ENCODE measurements at regions not wholly inside any gene's neighbourhood (a gene's known extent, or its start where the extent isn't known, plus 50 kb on each side); places are given as distances from the start of the nearest gene placed in this dataset.
"Not testable (repeated sequence)": the region's sequence is repeated elsewhere in the genome, so short reads cannot be mapped to it uniquely, and the experiment has no call there.

- Histone ChIP-seq H3K27me3 (ENCODE audit: control insufficient read depth in 2 of 2, insufficient read depth in 2 of 2, low read length in 2 of 2) (no peaks in the 10 kb centered on the region), H3K9ac (ENCODE audit: low read depth in 1 of 2, low read length in 2 of 2) (no peak overlapping the region), H3K9me3 (ENCODE audit: control insufficient read depth in 2 of 2, low read length in 2 of 2) (no peaks in the 10 kb centered on the region), H3K4me3 (ENCODE audit: low read length in 2 of 2) (no peak overlapping the region), H3K4me1 (ENCODE audit: control insufficient read depth in 2 of 2, insufficient read depth in 2 of 2, low read length in 2 of 2) (no peaks in the 10 kb centered on the region), H3K36me3 (ENCODE audit: control insufficient read depth in 2 of 2, insufficient read depth in 2 of 2, low read length in 2 of 2) (no peaks in the 10 kb centered on the region), H3K27ac (ENCODE audit: low read depth in 2 of 2, low read length in 2 of 2) (no peak overlapping the region)
Observed at GRCh38 chr4:116328261-116328860, 757.0 kb downstream of the TRAM1L1 start.

GRCh38 chr4:116323606-116324005, 761.8 kb downstream of the TRAM1L1 start:
- Histone ChIP-seq H3K36me3 (ENCODE audit: control insufficient read depth in 2 of 2, insufficient read depth in 2 of 2, low read length in 2 of 2) (no peaks in the 10 kb centered on the region), H3K4me1 (ENCODE audit: control insufficient read depth in 2 of 2, insufficient read depth in 2 of 2, low read length in 2 of 2) (no peaks in the 10 kb centered on the region)

GRCh38 chr4:116321471-116321870, 763.9 kb downstream of the TRAM1L1 start:
- H3K36me3 ChIP-seq (ENCODE audit: control insufficient read depth in 2 of 2, insufficient read depth in 2 of 2, low read length in 2 of 2): no peaks in the 10 kb centered on the region
- no peaks in the 10 kb centered on the region for H3K9me3 ChIP-seq (ENCODE audit: control insufficient read depth in 2 of 2, low read length in 2 of 2)
- H3K27ac ChIP-seq (ENCODE audit: low read depth in 2 of 2, low read length in 2 of 2): no peak overlapping the region
- no peak overlapping the region for H3K9ac ChIP-seq (ENCODE audit: low read depth in 1 of 2, low read length in 2 of 2)
- no peaks in the 10 kb centered on the region for H3K4me1 ChIP-seq (ENCODE audit: control insufficient read depth in 2 of 2, insufficient read depth in 2 of 2, low read length in 2 of 2)
- H3K27me3 ChIP-seq (ENCODE audit: control insufficient read depth in 2 of 2, insufficient read depth in 2 of 2, low read length in 2 of 2): no peaks in the 10 kb centered on the region
- H3K4me3 ChIP-seq (ENCODE audit: low read length in 2 of 2): no peak overlapping the region

More at GRCh38 chr4:116323606-116324005, 761.8 kb downstream of the TRAM1L1 start:
- no peaks in the 10 kb centered on the region for H3K27me3 ChIP-seq (ENCODE audit: control insufficient read depth in 2 of 2, insufficient read depth in 2 of 2, low read length in 2 of 2)
- H3K4me3 ChIP-seq (ENCODE audit: low read length in 2 of 2): no peak overlapping the region
- H3K27ac ChIP-seq (ENCODE audit: low read depth in 2 of 2, low read length in 2 of 2): no peak overlapping the region
- no peaks in the 10 kb centered on the region for H3K9me3 ChIP-seq (ENCODE audit: control insufficient read depth in 2 of 2, low read length in 2 of 2)
- H3K9ac ChIP-seq (ENCODE audit: low read depth in 1 of 2, low read length in 2 of 2): no peak overlapping the region

- Histone ChIP-seq H3K36me3 (ENCODE audit: control insufficient read depth in 2 of 2, insufficient read depth in 2 of 2, low read length in 2 of 2) (no peaks in the 10 kb centered on the region), H3K9ac (ENCODE audit: low read depth in 1 of 2, low read length in 2 of 2) (no peak overlapping the region), H3K27ac (ENCODE audit: low read depth in 2 of 2, low read length in 2 of 2) (no peak overlapping the region), H3K9me3 (ENCODE audit: control insufficient read depth in 2 of 2, low read length in 2 of 2) (no peaks in the 10 kb centered on the region), H3K4me3 (ENCODE audit: low read length in 2 of 2) (no peak overlapping the region), H3K27me3 (ENCODE audit: control insufficient read depth in 2 of 2, insufficient read depth in 2 of 2, low read length in 2 of 2) (no peaks in the 10 kb centered on the region), H3K4me1 (ENCODE audit: control insufficient read depth in 2 of 2, insufficient read depth in 2 of 2, low read length in 2 of 2) (no peaks in the 10 kb centered on the region)
Observed at GRCh38 chr4:116320859-116321258, 764.5 kb downstream of the TRAM1L1 start.

GRCh38 chr4:116303736-116304188, 781.6 kb downstream of the TRAM1L1 start:
- Histone ChIP-seq H3K4me3 (ENCODE audit: low read length in 2 of 2) (no peak overlapping the region), H3K27me3 (ENCODE audit: control insufficient read depth in 2 of 2, insufficient read depth in 2 of 2, low read length in 2 of 2) (no peaks in the 10 kb centered on the region), H3K9me3 (ENCODE audit: control insufficient read depth in 2 of 2, low read length in 2 of 2) (no peaks in the 10 kb centered on the region), H3K4me1 (ENCODE audit: control insufficient read depth in 2 of 2, insufficient read depth in 2 of 2, low read length in 2 of 2) (no peaks in the 10 kb centered on the region), H3K36me3 (ENCODE audit: control insufficient read depth in 2 of 2, insufficient read depth in 2 of 2, low read length in 2 of 2) (no peaks in the 10 kb centered on the region), H3K9ac (ENCODE audit: low read depth in 1 of 2, low read length in 2 of 2) (no peak overlapping the region), H3K27ac (ENCODE audit: low read depth in 2 of 2, low read length in 2 of 2) (no peak overlapping the region)

- Histone ChIP-seq H3K4me1 (ENCODE audit: control insufficient read depth in 2 of 2, insufficient read depth in 2 of 2, low read length in 2 of 2) (no peaks in the 10 kb centered on the region), H3K27ac (ENCODE audit: low read depth in 2 of 2, low read length in 2 of 2) (no peak overlapping the region), H3K27me3 (ENCODE audit: control insufficient read depth in 2 of 2, insufficient read depth in 2 of 2, low read length in 2 of 2) (no peaks in the 10 kb centered on the region), H3K9ac (ENCODE audit: low read depth in 1 of 2, low read length in 2 of 2) (no peak overlapping the region), H3K4me3 (ENCODE audit: low read length in 2 of 2) (no peak overlapping the region), H3K9me3 (ENCODE audit: control insufficient read depth in 2 of 2, low read length in 2 of 2) (no peaks in the 10 kb centered on the region), H3K36me3 (ENCODE audit: control insufficient read depth in 2 of 2, insufficient read depth in 2 of 2, low read length in 2 of 2) (no peaks in the 10 kb centered on the region)
Observed at GRCh38 chr4:116302990-116303735, 782.2 kb downstream of the TRAM1L1 start.

GRCh38 chr4:116275006-116275405, 810.4 kb downstream of the TRAM1L1 start:
- no peaks in the 10 kb centered on the region for H3K36me3 ChIP-seq (ENCODE audit: control insufficient read depth in 2 of 2, insufficient read depth in 2 of 2, low read length in 2 of 2)
- no peak overlapping the region for H3K4me3 ChIP-seq (ENCODE audit: low read length in 2 of 2)
- H3K27ac ChIP-seq (ENCODE audit: low read depth in 2 of 2, low read length in 2 of 2): no peak overlapping the region
- peaks cover 0 to 4% of the 10 kb centered on the region in 2 donors for H3K9me3 ChIP-seq (ENCODE audit: control insufficient read depth in 2 of 2, low read length in 2 of 2)
- H3K9ac ChIP-seq (ENCODE audit: low read depth in 1 of 2, low read length in 2 of 2): no peak overlapping the region
- no peaks in the 10 kb centered on the region for H3K27me3 ChIP-seq (ENCODE audit: control insufficient read depth in 2 of 2, insufficient read depth in 2 of 2, low read length in 2 of 2)
- H3K4me1 ChIP-seq (ENCODE audit: control insufficient read depth in 2 of 2, insufficient read depth in 2 of 2, low read length in 2 of 2): no peaks in the 10 kb centered on the region

GRCh38 chr4:116272336-116272735, 813.0 kb downstream of the TRAM1L1 start:
- Histone ChIP-seq H3K36me3 (ENCODE audit: control insufficient read depth in 2 of 2, insufficient read depth in 2 of 2, low read length in 2 of 2) (no peaks in the 10 kb centered on the region), H3K9me3 (ENCODE audit: control insufficient read depth in 2 of 2, low read length in 2 of 2) (peaks cover 0 to 4% of the 10 kb centered on the region in 2 donors), H3K27me3 (ENCODE audit: control insufficient read depth in 2 of 2, insufficient read depth in 2 of 2, low read length in 2 of 2) (no peaks in the 10 kb centered on the region), H3K9ac (ENCODE audit: low read depth in 1 of 2, low read length in 2 of 2) (no peak overlapping the region), H3K27ac (ENCODE audit: low read depth in 2 of 2, low read length in 2 of 2) (no peak overlapping the region), H3K4me1 (ENCODE audit: control insufficient read depth in 2 of 2, insufficient read depth in 2 of 2, low read length in 2 of 2) (no peaks in the 10 kb centered on the region), H3K4me3 (ENCODE audit: low read length in 2 of 2) (no peak overlapping the region)

- H3K27me3 ChIP-seq (ENCODE audit: control insufficient read depth in 2 of 2, insufficient read depth in 2 of 2, low read length in 2 of 2); H3K4me3 ChIP-seq (ENCODE audit: low read length in 2 of 2); H3K9me3 ChIP-seq (ENCODE audit: control insufficient read depth in 2 of 2, low read length in 2 of 2); H3K36me3 ChIP-seq (ENCODE audit: control insufficient read depth in 2 of 2, insufficient read depth in 2 of 2, low read length in 2 of 2); H3K9ac ChIP-seq (ENCODE audit: low read depth in 1 of 2, low read length in 2 of 2); H3K27ac ChIP-seq (ENCODE audit: low read depth in 2 of 2, low read length in 2 of 2); H3K4me1 ChIP-seq (ENCODE audit: control insufficient read depth in 2 of 2, insufficient read depth in 2 of 2, low read length in 2 of 2): not testable (repeated sequence)
Observed at GRCh38 chr4:116260931-116261330, 824.4 kb downstream of the TRAM1L1 start.

GRCh38 chr4:116244771-116245170, 840.6 kb downstream of the TRAM1L1 start:
- Histone ChIP-seq H3K9me3 (ENCODE audit: control insufficient read depth in 2 of 2, low read length in 2 of 2) (no peaks in the 10 kb centered on the region), H3K27me3 (ENCODE audit: control insufficient read depth in 2 of 2, insufficient read depth in 2 of 2, low read length in 2 of 2) (no peaks in the 10 kb centered on the region), H3K4me3 (ENCODE audit: low read length in 2 of 2) (no peak overlapping the region), H3K9ac (ENCODE audit: low read depth in 1 of 2, low read length in 2 of 2) (no peak overlapping the region), H3K4me1 (ENCODE audit: control insufficient read depth in 2 of 2, insufficient read depth in 2 of 2, low read length in 2 of 2) (no peaks in the 10 kb centered on the region), H3K27ac (ENCODE audit: low read depth in 2 of 2, low read length in 2 of 2) (no peak overlapping the region), H3K36me3 (ENCODE audit: control insufficient read depth in 2 of 2, insufficient read depth in 2 of 2, low read length in 2 of 2) (no peaks in the 10 kb centered on the region)
